ENCODE measurements at regions not wholly inside any gene's neighbourhood (a gene's known extent, or its start where the extent isn't known, plus 50 kb on each side); places are given as distances from the start of the nearest gene placed in this dataset.

- DNase-seq (ENCODE audit: low read depth), result no peak
Measured at GRCh38 chr11:70725739-70726138, 327.4 kb downstream of the CTTN start.

- DNase-seq (ENCODE audit: low read depth), result no peak
Measured at GRCh38 chr11:70727021-70727420, 328.7 kb downstream of the CTTN start.

GRCh38 chr11:70727899-70728620 is 329.7 kb downstream of the CTTN start:
- no peak for DNase-seq (ENCODE audit: low read depth)

- DNase-seq (ENCODE audit: low read depth), result no peak
Measured at GRCh38 chr11:70729949-70730348, 331.6 kb downstream of the CTTN start.

- DNase-seq (ENCODE audit: low read depth), result no peak
Measured at GRCh38 chr11:70730411-70730810, 332.1 kb downstream of the CTTN start.

- no peak for DNase-seq (ENCODE audit: low read depth)
Measured at GRCh38 chr11:70731271-70732022, 333.1 kb downstream of the CTTN start.

GRCh38 chr11:70732023-70732880 is 333.9 kb downstream of the CTTN start:
- DNase-seq (ENCODE audit: low read depth), result no peak

- DNase-seq (ENCODE audit: low read depth), result no peak
Measured at GRCh38 chr11:70732881-70733196, 334.5 kb downstream of the CTTN start.

GRCh38 chr11:70733327-70734325 is 335.3 kb downstream of the CTTN start:
- no peak for DNase-seq (ENCODE audit: low read depth)

- DNase-seq (ENCODE audit: low read depth), result no peak
Measured at GRCh38 chr11:70734379-70734778, 336.1 kb downstream of the CTTN start.

GRCh38 chr11:70734911-70735310 is 336.6 kb downstream of the CTTN start:
- no peak for DNase-seq (ENCODE audit: low read depth)

GRCh38 chr11:70735976-70736375 is 337.6 kb downstream of the CTTN start:
- no peak for DNase-seq (ENCODE audit: low read depth)

GRCh38 chr11:70736461-70736860 is 338.1 kb downstream of the CTTN start:
- no peak for DNase-seq (ENCODE audit: low read depth)

- DNase-seq (ENCODE audit: low read depth), result no peak
Measured at GRCh38 chr11:70736937-70737640, 338.8 kb downstream of the CTTN start.

- no peak for DNase-seq (ENCODE audit: low read depth)
Measured at GRCh38 chr11:70737816-70738630, 339.7 kb downstream of the CTTN start.

GRCh38 chr11:70738661-70739060 is 340.3 kb downstream of the CTTN start:
- no peak for DNase-seq (ENCODE audit: low read depth)

GRCh38 chr11:70739091-70739490 is 340.8 kb downstream of the CTTN start:
- DNase-seq (ENCODE audit: low read depth), result no peak

- DNase-seq (ENCODE audit: low read depth), result peak; percentile 28
Measured at GRCh38 chr11:70739811-70740487, 341.6 kb downstream of the CTTN start.

GRCh38 chr11:70740488-70740851 is 342.1 kb downstream of the CTTN start:
- no peak for DNase-seq (ENCODE audit: low read depth)
